ENCODE measurements at regions not wholly inside any gene's neighbourhood (a gene's known extent, or its start where the extent isn't known, plus 50 kb on each side); places are given as distances from the start of the nearest gene placed in this dataset.

- TF ChIP-seq YY1 (IDR thresholded peaks at IDR 0.05; ENCODE audit: insufficient read depth, insufficient read length) (no peak), SUZ12 (IDR thresholded peaks at IDR 0.05; ENCODE audit: extremely low read depth, insufficient read depth, insufficient read length) (no peak), ZNF274 (IDR thresholded peaks at IDR 0.05; ENCODE audit: low read depth, low read length) (no peak)
Measured at GRCh38 chr4:27293831-27294230, 433.2 kb downstream of the STIM2 start.

Measured in NT2/D1 (cell line).